ENCODE measurements at regions not wholly inside any gene's neighbourhood (a gene's known extent, or its start where the extent isn't known, plus 50 kb on each side); places are given as distances from the start of the nearest gene placed in this dataset.

- TF ChIP-seq CTCF (IDR thresholded peaks at IDR 0.05) (no peak), POLR2AphosphoS5 (IDR thresholded peaks at IDR 0.05) (no peak)
Measured at GRCh38 chr16:13429416-13429815, 490.5 kb upstream of the ERCC4 start.

Data from stomach (tissue), 4 donors.